SKM-1 (cell line): ENCODE measurements at regions not wholly inside any gene's neighbourhood (a gene's known extent, or its start where the extent isn't known, plus 50 kb on each side); places are given as distances from the start of the nearest gene placed in this dataset.
"Not testable (repeated sequence)": the region's sequence is repeated elsewhere in the genome, so short reads cannot be mapped to it uniquely, and the experiment has no call there.

Source experiments
- DNase-seq: peaks from one replicate; lab custom pipeline; 2025; ENCODE audit not compliant: unreplicated experiment; lab: John Stamatoyannopoulos, UW

DNA sequence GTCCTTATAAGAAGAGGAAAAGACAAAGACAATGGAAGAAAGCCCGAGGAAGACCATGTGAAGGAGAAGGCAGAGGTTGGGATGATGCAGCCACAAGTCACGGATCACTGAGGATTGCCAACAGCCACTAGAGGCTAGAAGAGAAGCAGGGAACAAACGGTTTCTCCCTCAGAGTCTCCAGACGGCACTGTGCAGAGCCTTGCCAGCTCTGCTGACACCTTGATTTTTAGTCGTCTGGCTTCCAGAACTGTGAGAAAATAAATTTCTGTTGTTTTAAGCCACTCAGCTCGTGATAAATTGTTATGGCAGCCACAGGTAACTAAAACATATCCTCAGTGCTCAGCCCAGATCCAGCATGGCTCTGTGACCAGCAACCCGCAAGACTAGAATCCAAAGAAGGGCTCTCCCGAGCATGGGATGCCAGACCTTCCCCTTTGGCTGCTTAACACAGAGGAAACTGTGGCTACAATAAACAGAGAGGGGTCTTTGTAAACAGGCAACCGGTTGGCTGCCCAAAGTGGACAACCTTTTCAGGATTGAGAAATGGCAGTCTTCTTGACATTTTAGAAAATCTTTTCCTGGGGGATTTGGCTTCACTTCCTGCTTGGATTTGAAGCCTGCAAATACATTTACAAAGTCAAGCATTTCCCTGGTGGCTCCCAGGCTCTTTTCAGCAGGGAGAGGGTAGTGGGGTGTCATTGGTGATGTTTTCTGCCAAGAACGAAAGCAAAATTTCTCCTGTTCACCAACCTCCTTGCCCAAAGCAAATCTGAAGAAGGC is 88.7 kb upstream of the ADPGK start:
- no peak for DNase-seq

DNA sequence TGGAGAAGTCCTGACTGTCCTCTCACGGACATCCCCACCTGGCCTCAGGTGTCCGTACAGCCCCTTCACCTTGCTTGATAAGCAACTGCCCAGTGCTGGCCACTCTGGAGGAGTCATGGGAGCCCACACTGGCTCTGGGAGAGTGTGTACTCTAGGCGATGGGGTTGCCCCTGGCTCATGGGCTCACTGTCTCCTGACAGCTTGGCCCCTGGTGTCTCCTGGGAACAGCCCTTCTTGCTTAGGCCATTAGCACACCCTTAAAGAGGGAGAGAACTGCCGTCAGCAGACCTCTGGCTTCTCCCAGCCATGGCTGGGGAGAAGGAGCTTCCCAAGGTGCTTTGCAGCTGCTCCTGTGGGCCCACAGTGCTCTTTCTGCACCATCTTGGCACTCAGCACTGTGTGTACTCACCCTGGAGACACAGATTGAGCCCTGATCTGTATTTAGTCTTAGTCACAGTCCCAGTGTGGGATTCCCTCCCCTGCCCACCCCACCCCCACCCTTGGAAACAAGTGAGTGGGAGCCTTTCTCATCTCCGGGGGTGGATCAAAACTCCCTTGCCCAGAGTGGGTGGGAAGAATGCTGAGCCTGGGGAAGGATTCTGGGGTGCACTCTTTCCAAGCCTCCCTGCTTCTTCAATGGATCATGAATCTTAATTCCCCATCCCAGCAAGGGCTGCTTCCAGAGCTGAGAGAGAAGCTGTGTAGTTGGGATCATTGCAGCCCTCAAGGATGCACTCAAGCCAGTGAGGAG is 83.5 kb upstream of the ADPGK start:
- no peak for DNase-seq

DNA sequence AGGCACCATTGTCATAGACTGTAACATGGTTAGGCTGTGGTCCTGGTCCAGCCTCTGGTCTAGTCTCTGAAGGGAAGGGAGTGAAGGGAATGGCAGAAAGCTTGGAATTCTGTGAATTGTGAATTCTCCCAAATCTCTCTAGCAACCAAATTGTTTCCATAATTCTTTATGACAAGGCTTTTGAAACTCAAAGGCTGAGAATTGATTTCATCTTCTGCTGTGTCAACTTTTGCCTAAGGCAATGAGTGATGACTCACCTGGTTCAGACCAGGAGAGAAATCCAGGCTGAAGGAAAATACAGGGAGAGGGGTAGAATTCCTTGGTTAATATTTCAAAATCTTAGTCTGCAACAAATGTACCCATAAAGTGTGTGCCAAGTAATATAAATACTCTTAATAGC is 82.6 kb upstream of the ADPGK start:
- DNase-seq, result no peak

DNA sequence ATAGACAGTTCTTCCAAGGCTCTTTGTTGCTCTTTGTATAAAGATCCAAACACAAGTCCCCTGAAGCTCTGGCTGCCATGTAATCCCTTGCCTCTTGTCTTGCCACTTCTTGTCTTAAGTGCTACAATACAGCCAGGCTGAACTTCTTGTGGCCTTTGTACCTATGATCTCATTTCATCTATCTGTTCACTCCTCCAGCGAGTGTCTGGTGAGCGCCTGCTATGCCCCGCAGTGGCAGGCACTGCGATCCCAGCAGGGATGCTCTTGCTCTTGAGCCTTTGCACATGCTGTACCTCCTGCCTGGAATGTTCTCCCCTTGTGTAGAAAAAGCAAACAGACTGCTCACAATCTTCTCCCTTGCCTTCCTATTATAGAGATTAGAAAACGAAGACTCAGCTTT is 81.9 kb upstream of the ADPGK start:
- no peak for DNase-seq

DNA sequence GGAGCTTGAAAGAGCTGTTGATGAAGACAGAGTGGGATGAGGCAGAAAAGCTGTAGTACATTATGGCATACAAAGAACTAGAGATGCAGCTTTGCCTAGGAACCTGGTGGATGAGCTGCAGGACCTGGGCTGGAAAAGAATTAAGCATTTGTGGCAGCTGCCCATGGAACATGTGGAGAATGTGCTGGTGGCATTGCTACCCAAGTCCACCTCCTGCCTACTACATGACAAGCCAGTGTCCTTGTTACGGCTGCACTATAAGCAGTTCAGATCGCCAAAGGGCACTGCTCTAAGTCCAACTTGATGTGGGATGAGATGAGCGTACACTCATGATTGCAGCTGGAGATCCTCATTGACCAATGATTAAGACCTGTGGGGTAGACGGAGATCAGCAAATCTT is 81.1 kb upstream of the ADPGK start:
- DNase-seq, result no peak

DNA sequence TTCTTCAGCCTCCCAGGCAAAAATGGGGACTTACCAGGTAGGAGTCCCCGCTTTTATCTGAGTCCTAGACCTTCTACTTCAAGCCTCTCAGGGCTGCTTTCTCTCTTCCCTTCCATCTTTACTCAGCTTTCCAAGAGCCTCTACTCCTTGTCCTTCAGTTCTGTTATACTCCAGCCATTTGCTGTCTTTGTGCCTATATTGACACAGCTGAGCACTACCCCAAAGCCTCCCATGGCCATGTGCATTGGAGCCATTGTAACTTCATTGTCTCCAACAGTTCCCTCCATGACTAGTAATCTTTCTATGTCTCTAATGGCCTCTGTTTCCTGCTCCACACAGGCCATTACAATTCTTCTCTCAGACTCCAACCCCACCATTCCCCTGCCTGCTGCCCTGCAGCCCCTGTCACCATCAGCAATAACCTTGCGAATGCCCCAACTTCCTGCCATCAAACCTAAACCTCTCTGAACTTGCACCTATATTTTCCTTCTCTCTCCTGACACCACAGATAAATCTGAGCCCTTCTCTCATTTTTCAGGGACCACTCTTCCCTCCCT is 77.9 kb upstream of the ADPGK start:
- no peak for DNase-seq

DNA sequence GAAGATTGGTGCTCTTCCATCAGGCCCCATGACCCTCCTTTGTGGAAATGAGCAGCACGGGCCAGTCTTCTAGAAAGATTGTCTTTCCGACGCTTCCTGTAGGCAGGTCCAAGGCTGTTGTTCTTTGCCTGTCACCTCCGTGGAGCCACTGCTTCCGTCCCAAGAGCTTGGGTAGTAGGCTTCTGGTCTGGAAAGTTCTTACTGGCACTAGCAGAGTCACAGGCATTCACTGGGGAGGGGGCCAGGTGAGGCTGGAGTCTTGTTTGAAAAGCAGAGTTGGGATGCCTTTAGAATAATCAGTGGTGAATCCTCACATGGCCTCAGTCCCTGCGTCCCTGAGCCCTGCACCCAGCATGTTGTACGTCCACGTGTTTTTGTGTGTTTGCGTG is 76.2 kb upstream of the ADPGK start:
- no peak for DNase-seq

DNA sequence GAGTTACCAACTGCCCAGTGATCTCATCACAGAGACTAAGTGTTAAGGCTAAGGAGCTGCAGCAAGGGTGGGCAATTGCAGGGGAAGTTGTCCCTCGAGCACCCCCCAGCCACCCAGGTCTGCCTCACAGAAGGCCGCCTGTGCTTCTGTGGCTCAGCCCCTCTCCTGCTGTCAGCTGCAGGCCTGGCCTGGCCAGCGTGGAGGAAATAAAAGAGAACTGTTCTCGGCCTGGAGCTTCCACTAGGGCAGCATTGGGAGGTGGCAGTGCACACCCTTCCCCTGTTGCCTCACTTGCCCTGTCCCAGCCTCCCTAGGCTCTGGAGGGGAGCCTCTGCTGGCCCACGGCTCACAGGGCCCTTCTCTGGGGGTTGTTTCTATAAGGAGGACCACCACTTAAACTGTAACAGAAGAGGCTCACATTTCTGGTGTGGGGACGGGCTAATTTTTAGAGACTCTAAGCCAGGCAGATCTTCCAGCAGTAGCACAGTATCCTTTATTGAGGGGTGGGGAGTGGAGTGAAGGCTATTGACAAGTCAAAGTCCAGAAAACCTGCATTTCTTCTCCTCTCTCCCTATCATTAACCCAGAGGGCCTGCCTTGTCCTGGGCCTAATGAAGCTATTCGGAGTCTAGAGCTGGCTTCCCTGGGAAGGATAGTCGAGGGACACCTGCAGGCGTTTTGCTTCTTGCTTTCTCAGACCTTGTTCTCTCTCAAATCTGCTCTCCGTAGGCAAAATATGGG is 75.6 kb upstream of the ADPGK start:
- DNase-seq, result no peak

DNA sequence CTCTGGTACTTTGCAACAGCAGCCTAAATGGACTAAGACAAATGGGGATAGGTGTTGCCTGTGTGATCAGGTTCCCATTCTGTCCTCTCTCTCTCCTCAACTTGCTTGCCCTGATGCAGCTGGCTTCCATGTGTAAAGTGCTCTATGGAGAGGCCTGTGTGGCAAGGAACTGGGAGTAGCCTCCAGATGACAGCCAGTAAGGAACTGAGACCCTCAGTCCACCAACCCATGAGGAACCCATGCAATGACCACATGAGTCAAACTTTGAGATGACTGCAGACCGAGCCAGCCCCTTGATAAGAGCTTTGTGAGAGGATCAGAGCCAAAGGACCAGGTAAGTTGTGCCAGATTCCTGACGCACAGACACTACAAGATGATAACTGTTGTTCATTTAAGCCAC is 74.6 kb upstream of the ADPGK start:
- DNase-seq, result no peak

DNA sequence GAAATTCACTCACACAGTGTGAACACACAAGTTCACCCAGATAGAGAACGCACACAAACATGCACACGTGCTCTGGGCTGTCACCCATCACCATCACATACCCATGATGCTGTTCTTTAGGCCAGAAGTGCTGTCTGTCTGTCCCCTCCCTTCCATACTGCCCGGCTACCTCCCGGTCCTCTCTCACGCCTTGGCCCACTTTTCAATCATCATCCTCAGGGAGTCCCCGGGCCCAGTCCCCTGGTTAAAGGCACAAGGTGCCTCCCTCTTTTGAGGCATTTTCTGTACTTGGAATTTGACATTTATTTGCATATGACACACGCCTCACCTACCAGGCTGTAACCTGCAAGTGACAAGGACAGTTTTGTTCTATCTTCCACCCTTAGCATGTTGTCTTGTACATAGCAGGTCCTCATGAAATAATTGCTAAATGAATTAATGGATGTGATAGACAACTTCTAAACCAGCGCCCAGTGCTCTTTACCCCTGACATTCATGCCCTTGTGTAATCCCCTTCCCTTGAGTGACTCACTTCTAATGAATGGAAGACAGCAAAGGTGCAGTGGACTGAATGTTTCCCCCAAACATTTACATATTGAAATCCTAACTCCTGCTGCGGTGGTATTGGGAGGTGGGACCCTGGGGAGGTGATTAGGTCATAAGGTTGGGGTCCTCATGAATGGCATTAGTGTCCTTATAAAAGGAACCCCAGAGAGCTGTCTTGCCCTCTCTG is 73.9 kb upstream of the ADPGK start:
- DNase-seq, result no peak

DNA sequence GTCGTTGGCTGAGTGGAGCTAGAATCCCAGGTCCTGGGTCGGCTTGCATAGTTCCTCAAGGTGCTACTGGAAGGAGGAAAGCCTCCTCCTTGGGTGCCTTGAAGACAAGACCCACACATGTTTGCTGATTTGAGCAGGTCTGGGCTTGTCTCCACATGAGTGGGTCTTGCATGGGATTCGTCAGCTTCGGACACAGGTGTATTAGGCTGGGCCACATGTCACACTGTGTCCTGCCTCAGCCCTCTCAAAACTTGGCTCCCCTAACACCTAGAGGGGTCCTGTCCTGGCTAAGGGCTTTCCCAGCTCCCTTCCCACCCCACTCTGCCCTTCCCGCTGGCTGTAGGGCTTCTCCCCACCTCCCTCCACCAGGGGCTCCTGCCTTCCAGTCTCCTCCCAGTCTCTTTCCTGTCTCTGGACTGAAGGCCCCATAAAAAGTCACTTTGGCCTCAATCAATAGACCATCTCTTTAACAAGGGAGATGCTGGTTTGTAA is 73.0 kb upstream of the ADPGK start:
- no peak for DNase-seq

DNA sequence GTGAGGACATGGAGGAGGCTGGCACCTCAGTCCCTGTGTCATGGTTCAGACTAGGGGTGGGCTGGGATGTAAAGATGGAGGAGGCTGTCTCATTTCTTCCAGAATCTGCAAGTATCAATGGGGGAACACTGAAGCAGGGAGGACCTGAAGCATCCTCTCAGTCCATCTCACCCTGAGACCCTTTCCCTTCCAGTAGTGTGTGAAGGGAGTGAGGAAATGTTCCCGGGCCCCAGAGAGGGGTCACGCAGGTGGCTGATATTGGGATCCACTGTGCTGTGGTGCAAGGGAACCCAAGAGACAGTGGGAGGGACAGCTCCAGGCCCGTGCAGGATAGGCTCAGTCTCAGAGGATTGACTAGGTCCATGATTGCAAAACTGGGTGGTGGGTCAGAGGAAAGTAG is 72.2 kb upstream of the ADPGK start:
- no peak for DNase-seq

DNA sequence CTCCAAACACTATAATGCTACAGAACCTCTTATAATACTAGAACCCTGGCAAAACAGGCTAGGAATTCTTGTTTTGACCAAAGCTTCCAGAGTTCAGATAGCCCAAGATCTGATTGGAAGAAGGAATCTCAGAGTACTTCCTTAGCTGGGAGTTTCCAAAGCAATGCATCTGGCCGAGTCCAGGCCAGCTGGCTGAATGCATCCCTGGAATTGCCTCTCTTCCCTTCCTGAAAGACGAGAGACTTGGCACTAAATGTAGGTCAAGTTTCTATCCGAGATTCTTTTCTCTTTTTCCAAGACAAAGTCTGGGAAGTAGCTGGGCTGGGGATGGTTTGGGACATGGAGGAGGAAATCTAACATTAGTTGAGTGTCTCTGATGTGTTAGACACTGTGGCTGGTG is 68.7 kb upstream of the ADPGK start:
- DNase-seq, result no peak

DNA sequence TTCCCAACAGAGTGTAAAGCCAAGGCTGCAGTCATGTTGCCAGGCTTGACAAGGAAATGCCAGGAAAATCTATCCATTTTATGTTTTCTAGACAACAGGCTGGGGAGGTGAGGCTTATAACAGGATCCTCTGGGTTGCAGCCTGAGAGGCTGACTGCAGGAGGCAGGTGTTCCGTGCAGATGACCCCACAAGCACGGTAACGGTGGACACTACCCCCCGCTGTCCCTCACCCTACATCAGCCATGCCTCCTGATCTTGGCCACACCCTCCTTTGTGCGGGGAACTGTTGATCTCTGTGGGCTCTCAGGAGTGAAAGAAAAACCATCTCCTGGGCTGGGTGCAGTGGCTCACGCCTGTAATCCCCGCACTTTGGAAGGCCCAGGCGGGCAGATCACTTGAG is 68.0 kb upstream of the ADPGK start:
- DNase-seq, result no peak

DNA sequence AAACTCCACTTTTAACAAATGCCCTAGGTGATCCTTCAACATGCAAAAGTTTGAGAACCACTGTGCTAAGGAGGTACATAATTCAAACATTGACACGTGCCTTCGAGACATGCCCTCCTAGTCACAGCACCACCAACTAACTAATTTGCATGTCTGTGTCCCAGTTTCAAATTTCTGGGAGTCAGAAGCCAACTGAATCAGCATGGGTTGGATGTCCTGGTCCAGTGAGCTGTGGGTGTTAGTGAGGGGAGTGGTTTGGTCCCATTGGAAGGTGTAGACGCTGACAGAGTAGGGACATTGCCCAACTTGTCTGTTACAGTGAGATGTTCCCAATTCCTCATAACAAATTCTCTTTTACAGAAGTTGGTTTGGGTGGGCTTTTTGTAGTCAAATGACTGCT is 67.3 kb upstream of the ADPGK start:
- no peak for DNase-seq

DNA sequence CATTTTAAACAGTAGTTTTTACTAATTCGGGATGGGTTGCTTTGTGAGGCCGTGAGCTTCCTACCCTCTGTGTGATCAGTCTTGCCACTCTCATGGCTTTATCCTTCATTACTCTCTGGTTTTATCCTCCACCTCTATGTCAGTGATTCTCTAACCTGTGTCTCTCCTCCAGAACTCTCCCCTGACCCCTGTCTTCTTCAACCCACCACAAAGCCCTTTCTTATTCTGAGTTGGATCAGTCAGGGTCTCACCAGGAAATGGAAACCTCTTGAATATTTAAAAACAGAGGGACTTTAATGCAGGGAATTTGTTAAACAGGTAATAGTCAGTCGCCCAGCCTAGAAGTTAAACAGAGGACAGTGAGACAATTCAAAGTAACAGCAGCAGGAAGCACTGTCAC is 64.2 kb upstream of the ADPGK start:
- no peak for DNase-seq

DNA sequence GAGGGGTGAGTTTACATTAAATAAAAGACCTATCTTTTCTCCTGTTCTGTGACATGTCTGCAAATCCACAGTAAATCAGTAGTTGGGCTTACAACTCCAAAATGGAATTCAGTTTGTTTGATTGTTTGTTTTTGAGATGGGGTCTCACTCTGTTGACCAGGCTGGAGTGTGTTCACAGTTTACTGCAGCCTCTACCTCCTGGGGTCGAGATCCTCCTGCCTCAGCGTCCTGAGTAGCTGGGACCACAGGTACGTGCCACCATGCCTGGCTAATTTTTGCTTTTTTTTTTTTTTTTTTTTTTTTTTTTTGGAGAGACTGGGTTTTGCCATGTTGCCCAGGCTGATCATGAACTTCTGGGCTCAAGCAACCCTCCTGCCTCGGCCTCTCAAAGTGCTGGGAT is 63.5 kb upstream of the ADPGK start:
- no peak for DNase-seq

DNA sequence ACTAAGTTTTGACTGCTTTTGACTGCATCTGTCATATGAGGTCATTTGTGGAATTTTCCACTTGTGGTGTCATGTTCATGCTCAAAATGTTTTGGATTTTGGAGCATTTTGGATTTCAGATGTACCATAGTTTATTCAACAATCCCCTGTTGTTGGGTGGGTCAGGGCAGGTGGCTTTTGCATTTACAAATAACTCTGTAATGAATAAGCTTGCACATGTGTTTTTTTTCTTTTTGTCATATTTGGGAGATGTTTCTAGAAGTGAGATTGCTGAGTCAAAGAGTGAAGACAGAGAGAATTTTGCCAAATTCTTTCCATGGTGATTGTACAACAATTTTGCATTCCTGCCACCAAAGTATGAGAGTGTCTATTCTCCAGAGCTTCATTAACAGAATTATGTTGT is 62.4 kb upstream of the ADPGK start:
- no peak for DNase-seq

DNA sequence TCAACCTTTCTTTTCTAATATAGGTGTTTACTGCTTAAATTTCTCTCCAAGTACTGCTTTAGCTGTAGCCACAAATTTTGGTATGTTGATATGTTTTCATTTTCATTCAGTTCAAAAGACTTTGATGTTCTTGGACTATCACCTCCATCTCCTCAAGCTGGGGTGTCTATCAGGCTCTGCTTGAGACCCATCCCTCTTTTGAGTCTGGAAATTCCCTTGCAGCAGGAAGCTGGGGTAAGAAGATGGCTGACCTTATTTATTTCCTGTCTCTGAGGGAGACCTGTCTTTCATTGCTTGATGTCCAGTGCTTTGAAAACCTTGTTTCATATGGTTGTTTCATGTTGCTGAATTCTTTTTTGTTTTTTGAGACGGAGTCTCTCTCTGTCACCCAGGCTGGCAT is 60.5 kb upstream of the ADPGK start:
- no peak for DNase-seq

DNA sequence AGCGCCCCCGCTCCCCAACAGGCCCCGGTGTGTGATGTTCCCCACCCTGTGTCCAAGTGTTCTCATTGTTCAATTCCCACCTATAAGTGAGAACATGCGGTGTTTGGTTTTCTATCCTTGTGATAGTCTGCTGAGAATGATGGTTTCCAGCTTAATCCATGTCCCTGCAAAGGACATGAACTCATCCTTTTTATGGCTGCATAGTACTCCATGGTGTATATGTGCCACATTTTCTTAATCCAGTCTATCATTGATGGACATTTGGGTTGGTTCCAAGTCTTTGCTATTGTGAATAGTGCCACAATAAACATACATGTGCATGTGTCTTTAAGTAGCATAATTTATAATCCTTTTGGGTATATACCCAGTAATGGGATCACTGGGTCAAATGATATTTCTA is 59.8 kb upstream of the ADPGK start:
- DNase-seq, result not testable (repeated sequence)

DNA sequence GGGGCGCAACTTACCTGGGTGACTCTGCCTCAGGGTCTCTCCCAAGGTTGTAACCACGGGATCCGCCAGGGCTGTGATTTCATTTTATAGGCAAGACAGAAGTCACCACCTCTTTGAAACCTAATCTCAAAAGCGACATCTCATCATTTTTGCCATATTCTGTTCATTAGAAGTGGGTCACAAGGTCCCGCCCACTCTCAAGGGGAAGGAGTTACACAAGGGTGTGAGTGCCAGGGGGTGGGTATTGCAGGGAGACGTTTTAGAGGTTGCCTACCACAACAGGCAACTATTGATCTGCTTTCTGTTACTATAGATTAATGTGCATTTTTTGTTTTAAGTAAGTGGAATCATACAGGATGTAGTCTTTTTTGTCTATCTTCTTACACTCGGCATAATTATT is 56.6 kb upstream of the ADPGK start:
- DNase-seq, result no peak
